Cardiac fibroblast (primary cell): ENCODE measurements at regions not wholly inside any gene's neighbourhood (a gene's known extent, or its start where the extent isn't known, plus 50 kb on each side); places are given as distances from the start of the nearest gene placed in this dataset.

Experiments used
- DNase-seq, 2 donors: peaks; one replicate each; pipeline versions ENCODE4 v3.0.0 to v3.0.0-alpha.2; 2010; ENCODE audit warnings: low read depth in 2 of 2
- H3K4me3 ChIP-seq, 2 donors: replicated peaks in 1 of 2; 1 replicate in 1 of 2; 2 replicates in 1 of 2; pipeline ENCODE4 v1.5.1; 2011; ENCODE audit warnings: low read depth in 2 of 2, low read length in 2 of 2, mild to moderate bottlenecking in 2 of 2, moderate library complexity in 1 of 2
- CTCF ChIP-seq: IDR thresholded peaks from one replicate; pipeline ENCODE4 v1.5.1; 2011; ENCODE audit warnings: low read depth, mild to moderate bottlenecking, low read length, inconsistent platforms

DNA sequence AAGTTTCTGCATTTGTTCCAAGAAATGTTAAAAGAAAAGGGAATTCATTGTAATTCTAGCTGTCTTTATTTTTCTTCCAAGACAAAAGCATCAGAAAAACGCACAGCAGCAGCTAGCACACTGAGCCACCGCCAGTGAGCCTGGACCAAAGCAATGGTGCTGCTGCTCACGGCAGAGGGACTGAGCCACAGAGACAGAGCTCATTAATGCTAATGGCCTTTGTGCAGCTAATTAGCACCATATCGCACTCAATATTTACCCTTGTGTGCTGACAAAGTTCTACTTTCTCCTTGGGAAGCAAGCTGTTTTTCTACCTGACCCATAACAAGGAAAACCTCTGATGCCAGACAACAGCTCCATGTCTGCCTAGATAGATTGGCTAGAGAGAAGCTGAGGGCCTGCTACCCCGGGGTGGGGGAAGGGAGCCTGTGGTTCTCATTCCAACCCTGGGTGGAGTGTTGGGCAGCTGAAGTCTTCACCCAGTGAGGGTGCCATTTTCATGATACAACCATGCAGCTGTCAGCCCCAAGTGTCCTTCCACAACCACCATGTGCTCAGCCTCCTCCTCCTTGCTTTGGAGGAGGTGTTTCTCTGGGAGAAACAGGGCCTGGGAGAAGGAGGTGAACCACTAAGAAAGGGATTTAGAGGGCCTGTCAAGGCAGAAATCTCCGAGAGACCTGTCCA is 131.1 kb upstream of the NCAM1 start:
- no peak overlapping the region for H3K4me3 ChIP-seq
- DNase-seq, result no peak

GRCh38 chr11:112831041-112831440 is 130.2 kb upstream of the NCAM1 start:
- no peak for TF ChIP-seq CTCF
- no peak for DNase-seq
- H3K4me3 ChIP-seq, result no peak overlapping the region

More for the DNA sequence above, 131.1 kb upstream of the NCAM1 start:
- no peak for TF ChIP-seq CTCF

GRCh38 chr11:112831969-112832766 is 129.1 kb upstream of the NCAM1 start:
- no peak for TF ChIP-seq CTCF
- no peak overlapping the region for H3K4me3 ChIP-seq
- no peak for DNase-seq

DNA sequence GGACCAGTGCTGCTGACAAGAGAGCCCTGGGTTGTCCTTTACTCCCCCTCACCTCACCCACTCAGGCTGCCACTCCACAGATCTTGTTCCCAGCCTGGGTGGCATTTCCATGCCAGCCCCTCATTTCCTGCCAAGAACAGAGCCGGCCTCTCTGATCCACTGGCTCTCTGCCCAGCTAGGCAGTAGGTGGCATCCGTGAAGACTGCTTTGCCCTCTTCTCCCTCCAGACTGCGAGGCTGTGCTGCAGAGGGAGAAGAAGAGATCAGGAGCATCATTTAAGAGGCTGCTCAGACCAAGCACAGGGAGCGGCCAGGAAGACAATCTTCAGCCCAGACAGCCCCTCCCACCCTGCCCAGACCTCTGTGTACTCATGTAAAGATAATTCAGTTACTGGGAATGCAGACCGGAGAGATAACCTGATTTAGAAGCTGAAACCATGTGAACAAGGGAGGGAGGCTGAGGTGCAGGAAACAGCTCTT is 126.9 kb upstream of the NCAM1 start:
- DNase-seq, result no peak
- no peak for TF ChIP-seq CTCF
- H3K4me3 ChIP-seq, result no peak overlapping the region

GRCh38 chr11:112835591-112836255 is 125.5 kb upstream of the NCAM1 start:
- no peak for TF ChIP-seq CTCF
- DNase-seq, result no peak
- no peak overlapping the region for H3K4me3 ChIP-seq

GRCh38 chr11:112836256-112836602 is 125.0 kb upstream of the NCAM1 start:
- DNase-seq, result no peak
- no peak for TF ChIP-seq CTCF
- no peak overlapping the region for H3K4me3 ChIP-seq
